GM23338 (cell line): ENCODE measurements at regions not wholly inside any gene's neighbourhood (a gene's known extent, or its start where the extent isn't known, plus 50 kb on each side); places are given as distances from the start of the nearest gene placed in this dataset.

ENCODE experiments used
- ATAC-seq: fragments of 200-7000 bp; cut with Tn5 transposase; 3 replicates; pipeline ENCODE4 v1.9.1; 2020
- DNase-seq: peaks from one replicate; pipeline ENCODE4 v3.0.0-alpha.2; 2015; ENCODE audit warnings: low spot score
- H2AFZ ChIP-seq: fragments of 200-600 bp; sonication (generic); 2 replicates; pipeline ENCODE4 v1.8.0; 2016; ENCODE audit warnings: antibody characterized with exemption, mild to moderate bottlenecking, moderate library complexity
- H3F3A ChIP-seq: fragments of 200-600 bp; sonication (generic); replicated peaks from 2 replicates; pipeline ENCODE4 v1.8.0; 2017; ENCODE audit warnings: antibody characterized with exemption, mixed run types, low read depth
- H3K27ac ChIP-seq: fragments of 200-600 bp; sonication (generic); 2 replicates; pipeline ENCODE4 v1.6.1; 2016; ENCODE audit warnings: low read depth
- H3K27me3 ChIP-seq: fragments of 200-600 bp; sonication (generic); 2 replicates; pipeline ENCODE4 v1.8.0; 2016; ENCODE audit warnings: mild to moderate bottlenecking, mixed run types, moderate library complexity; ENCODE audit not compliant: insufficient read depth
- H3K36me3 ChIP-seq: fragments of 200-600 bp; sonication (generic); 2 replicates; pipeline ENCODE4 v1.8.0; 2016; ENCODE audit warnings: mild to moderate bottlenecking; ENCODE audit not compliant: insufficient read depth
- H3K4me1 ChIP-seq: fragments of 200-600 bp; sonication (generic); 2 replicates; pipeline ENCODE4 v1.8.0; 2016; ENCODE audit warnings: mild to moderate bottlenecking, moderate library complexity; ENCODE audit not compliant: insufficient read depth
- H3K4me2 ChIP-seq: fragments of 200-600 bp; sonication (generic); 2 replicates; pipeline ENCODE4 v1.7.1; 2017; ENCODE audit warnings: mixed run types
- H3K4me3 ChIP-seq: fragments of 200-600 bp; sonication (generic); 2 replicates; pipeline ENCODE4 v1.6.1; 2016; ENCODE audit warnings: mixed run types
- H3K79me2 ChIP-seq: fragments of 200-600 bp; sonication (generic); replicated peaks from 2 replicates; pipeline ENCODE4 v1.8.0; 2017; ENCODE audit warnings: mild to moderate bottlenecking; ENCODE audit not compliant: insufficient read depth
- H3K9me2 ChIP-seq: fragments of 200-600 bp; sonication (generic); 2 replicates; pipeline ENCODE4 v1.8.0; 2017; ENCODE audit not compliant: insufficient read depth
- H4K20me1 ChIP-seq: fragments of 200-600 bp; sonication (generic); replicated peaks from 2 replicates; pipeline ENCODE4 v1.8.0; 2017; ENCODE audit warnings: mild to moderate bottlenecking; ENCODE audit not compliant: insufficient read depth
- H3K27ac Mint-ChIP-seq: 2 replicates; pipeline ENCODE4 v1.8.0; 2020; ENCODE audit warnings: inconsistent platforms, mild to moderate bottlenecking, moderate library complexity, mixed read lengths
- H3K27me3 Mint-ChIP-seq: 3 replicates; pipeline ENCODE4 v1.8.0; 2022; ENCODE audit warnings: low read depth, mild to moderate bottlenecking, moderate library complexity, mixed read lengths, inconsistent platforms; ENCODE audit not compliant: insufficient read depth, poor library complexity
- H3K36me3 Mint-ChIP-seq: 3 replicates; pipeline ENCODE4 v1.8.0; 2021; ENCODE audit warnings: low read depth, mild to moderate bottlenecking, inconsistent platforms, moderate library complexity, mixed read lengths
- H3K4me1 Mint-ChIP-seq: 3 replicates; pipeline ENCODE4 v1.8.0; 2020; ENCODE audit warnings: mild to moderate bottlenecking, inconsistent platforms, mixed read lengths
- H3K4me3 Mint-ChIP-seq: 3 replicates; pipeline ENCODE4 v1.8.0; 2021; ENCODE audit warnings: moderate library complexity, mild to moderate bottlenecking, inconsistent platforms, mixed read lengths
- H3K9me3 Mint-ChIP-seq: 3 replicates; pipeline ENCODE4 v1.8.0; 2020; ENCODE audit warnings: moderate library complexity, mild to moderate bottlenecking, inconsistent platforms, mixed read lengths
- CREB1 ChIP-seq: fragments of 250-450 bp; sonication (Bioruptor Pico); IDR thresholded peaks from 2 replicates; pipeline ENCODE4 v1.5.0; 2020; ENCODE audit warnings: low read depth, mild to moderate bottlenecking, moderate library complexity
- CTCF ChIP-seq, 2 experiments: fragments of 200-600 bp in 1 of 2; sonication (generic) in 1 of 2; conservative IDR thresholded peaks; 2 replicates each; pipeline versions ENCODE4 v1.5.1 to v1.6.1; 2016 to 2017; ENCODE audit warnings: antibody characterized with exemption in 2 of 2, low read depth in 2 of 2, mild to moderate bottlenecking in 2 of 2, moderate library complexity in 1 of 2
- EZH2 ChIP-seq: fragments of 200-600 bp; sonication (generic); IDR thresholded peaks from one replicate; pipeline ENCODE4 v1.8.0; 2017; ENCODE audit warnings: antibody characterized with exemption, mild to moderate bottlenecking, low read depth; ENCODE audit not compliant: unreplicated experiment
- EZH2phosphoT487 ChIP-seq: fragments of 200-600 bp; sonication (generic); IDR thresholded peaks from one replicate; pipeline ENCODE4 v1.8.1; 2018; ENCODE audit warnings: antibody characterized with exemption; ENCODE audit not compliant: unreplicated experiment
- JUNB ChIP-seq: IDR thresholded peaks from one replicate; pipeline ENCODE4 v1.6.1; 2016; ENCODE audit warnings: antibody characterized with exemption; ENCODE audit not compliant: unreplicated experiment
- NANOG ChIP-seq: IDR thresholded peaks from 2 replicates; pipeline ENCODE4 v1.6.1; 2016; ENCODE audit warnings: antibody characterized with exemption, borderline replicate concordance
- POLR2AphosphoS5 ChIP-seq: IDR thresholded peaks from 2 replicates; pipeline ENCODE4 v1.6.1; 2016; ENCODE audit warnings: antibody characterized with exemption, low read depth
- REST ChIP-seq: IDR thresholded peaks from one replicate; pipeline ENCODE4 v1.6.1; 2018; ENCODE audit warnings: antibody characterized with exemption; ENCODE audit not compliant: unreplicated experiment
- STAT1 ChIP-seq: IDR thresholded peaks from one replicate; pipeline ENCODE4 v1.6.1; 2016; ENCODE audit warnings: antibody characterized with exemption; ENCODE audit not compliant: unreplicated experiment
- ZNF114 ChIP-seq: fragments of 250-450 bp; sonication (Bioruptor Pico); IDR thresholded peaks from 2 replicates; pipeline ENCODE4 v1.5.0; 2020; ENCODE audit warnings: mild to moderate bottlenecking, moderate library complexity
- ZNF331 ChIP-seq: fragments of 250-450 bp; sonication (Bioruptor Pico); IDR thresholded peaks from 2 replicates; pipeline ENCODE4 v1.5.0; 2020; ENCODE audit warnings: low read depth, mild to moderate bottlenecking, moderate library complexity
- TF ChIP-seq, protein P1 (sequence below): fragments of 250-450 bp; sonication (Bioruptor Pico); IDR thresholded peaks from 2 replicates; pipeline ENCODE4 v1.5.0; 2020; ENCODE audit warnings: mild to moderate bottlenecking, moderate library complexity
- TF ChIP-seq, protein P2 (sequence below): IDR thresholded peaks from 2 replicates; pipeline ENCODE4 v1.6.1; 2016; ENCODE audit warnings: antibody characterized with exemption

DNA sequence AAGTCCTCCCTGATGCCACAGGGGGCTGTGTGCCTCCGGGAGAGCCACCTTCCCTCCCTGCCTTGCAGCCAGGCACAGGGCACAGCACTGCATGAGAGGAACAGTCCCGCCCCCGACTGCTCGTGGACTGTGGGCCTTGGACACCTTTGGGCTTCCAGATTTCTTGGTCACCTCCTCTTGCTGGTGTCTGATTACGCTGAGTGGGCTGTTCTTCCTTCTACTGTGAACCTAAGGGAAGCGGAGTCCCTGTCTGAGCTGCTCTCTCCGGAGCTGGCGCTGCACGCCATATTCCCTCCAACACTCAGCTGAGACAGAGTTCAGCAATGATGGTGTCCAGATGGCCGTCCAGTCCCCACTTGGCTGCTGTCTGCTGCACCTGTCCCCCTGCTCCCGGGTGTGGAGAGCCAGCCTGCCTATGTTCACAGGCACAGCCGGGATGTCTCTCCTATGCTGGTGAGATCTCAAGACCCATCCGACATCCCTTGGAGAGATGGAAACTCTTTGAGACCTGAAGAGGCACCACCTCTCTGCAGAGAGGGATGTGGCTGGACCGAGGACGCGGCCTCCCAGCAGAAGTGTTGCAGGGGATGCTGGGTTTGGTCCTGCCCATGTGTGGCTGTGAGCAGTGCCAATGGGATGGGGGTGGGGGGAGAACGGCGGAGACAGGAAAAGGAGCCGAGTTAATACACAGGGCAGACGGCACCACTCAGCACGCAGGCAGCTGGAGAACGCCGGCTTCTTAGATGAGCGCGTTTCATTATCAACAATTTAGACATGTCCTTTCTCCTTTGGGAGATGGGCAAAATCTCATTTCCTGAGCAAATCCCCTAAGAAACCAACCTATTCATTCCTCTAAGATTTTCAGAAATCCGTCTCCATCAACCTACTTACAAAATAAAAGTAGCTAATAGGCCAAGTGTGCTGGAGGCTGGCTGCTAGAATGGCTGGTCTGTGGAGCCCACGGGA lies 171.9 kb downstream of the ENGASE start:
- no peaks in the 10 kb centered on the region for H3K9me3 Mint-ChIP-seq
- no peaks in the 10 kb centered on the region for H3K36me3 Mint-ChIP-seq
- ATAC-seq, result no peak
- Histone ChIP-seq H3K27me3 (no peaks in the 10 kb centered on the region), H3K4me2 (no peak overlapping the region), H4K20me1 (no peaks in the 10 kb centered on the region), H2AFZ (no peak overlapping the region), H3K27ac (no peak overlapping the region), H3K36me3 (no peaks in the 10 kb centered on the region), H3K9me2 (no peaks in the 10 kb centered on the region), H3K4me3 (no peak overlapping the region), H3F3A (no peaks in the 10 kb centered on the region), H3K79me2 (no peaks in the 10 kb centered on the region), H3K4me1 (no peaks in the 10 kb centered on the region)
- H3K27ac Mint-ChIP-seq, result no peak overlapping the region
- H3K27me3 Mint-ChIP-seq, result peaks cover 11% of the 10 kb centered on the region
- TF ChIP-seq CTCF (conservative IDR thresholded peaks at IDR 0.05; ENCODE audit: low read depth in 2 of 2), result no peak
- no peak for TF ChIP-seq JUNB
- no peak for TF ChIP-seq POLR2AphosphoS5
- TF ChIP-seq CREB1, result no peak
- TF ChIP-seq EZH2, result no peak
- TF ChIP-seq ZNF114 (CRISPR knock-in tag), result no peak
- TF ChIP-seq STAT1, result no peak
- TF ChIP-seq, protein P1, sequence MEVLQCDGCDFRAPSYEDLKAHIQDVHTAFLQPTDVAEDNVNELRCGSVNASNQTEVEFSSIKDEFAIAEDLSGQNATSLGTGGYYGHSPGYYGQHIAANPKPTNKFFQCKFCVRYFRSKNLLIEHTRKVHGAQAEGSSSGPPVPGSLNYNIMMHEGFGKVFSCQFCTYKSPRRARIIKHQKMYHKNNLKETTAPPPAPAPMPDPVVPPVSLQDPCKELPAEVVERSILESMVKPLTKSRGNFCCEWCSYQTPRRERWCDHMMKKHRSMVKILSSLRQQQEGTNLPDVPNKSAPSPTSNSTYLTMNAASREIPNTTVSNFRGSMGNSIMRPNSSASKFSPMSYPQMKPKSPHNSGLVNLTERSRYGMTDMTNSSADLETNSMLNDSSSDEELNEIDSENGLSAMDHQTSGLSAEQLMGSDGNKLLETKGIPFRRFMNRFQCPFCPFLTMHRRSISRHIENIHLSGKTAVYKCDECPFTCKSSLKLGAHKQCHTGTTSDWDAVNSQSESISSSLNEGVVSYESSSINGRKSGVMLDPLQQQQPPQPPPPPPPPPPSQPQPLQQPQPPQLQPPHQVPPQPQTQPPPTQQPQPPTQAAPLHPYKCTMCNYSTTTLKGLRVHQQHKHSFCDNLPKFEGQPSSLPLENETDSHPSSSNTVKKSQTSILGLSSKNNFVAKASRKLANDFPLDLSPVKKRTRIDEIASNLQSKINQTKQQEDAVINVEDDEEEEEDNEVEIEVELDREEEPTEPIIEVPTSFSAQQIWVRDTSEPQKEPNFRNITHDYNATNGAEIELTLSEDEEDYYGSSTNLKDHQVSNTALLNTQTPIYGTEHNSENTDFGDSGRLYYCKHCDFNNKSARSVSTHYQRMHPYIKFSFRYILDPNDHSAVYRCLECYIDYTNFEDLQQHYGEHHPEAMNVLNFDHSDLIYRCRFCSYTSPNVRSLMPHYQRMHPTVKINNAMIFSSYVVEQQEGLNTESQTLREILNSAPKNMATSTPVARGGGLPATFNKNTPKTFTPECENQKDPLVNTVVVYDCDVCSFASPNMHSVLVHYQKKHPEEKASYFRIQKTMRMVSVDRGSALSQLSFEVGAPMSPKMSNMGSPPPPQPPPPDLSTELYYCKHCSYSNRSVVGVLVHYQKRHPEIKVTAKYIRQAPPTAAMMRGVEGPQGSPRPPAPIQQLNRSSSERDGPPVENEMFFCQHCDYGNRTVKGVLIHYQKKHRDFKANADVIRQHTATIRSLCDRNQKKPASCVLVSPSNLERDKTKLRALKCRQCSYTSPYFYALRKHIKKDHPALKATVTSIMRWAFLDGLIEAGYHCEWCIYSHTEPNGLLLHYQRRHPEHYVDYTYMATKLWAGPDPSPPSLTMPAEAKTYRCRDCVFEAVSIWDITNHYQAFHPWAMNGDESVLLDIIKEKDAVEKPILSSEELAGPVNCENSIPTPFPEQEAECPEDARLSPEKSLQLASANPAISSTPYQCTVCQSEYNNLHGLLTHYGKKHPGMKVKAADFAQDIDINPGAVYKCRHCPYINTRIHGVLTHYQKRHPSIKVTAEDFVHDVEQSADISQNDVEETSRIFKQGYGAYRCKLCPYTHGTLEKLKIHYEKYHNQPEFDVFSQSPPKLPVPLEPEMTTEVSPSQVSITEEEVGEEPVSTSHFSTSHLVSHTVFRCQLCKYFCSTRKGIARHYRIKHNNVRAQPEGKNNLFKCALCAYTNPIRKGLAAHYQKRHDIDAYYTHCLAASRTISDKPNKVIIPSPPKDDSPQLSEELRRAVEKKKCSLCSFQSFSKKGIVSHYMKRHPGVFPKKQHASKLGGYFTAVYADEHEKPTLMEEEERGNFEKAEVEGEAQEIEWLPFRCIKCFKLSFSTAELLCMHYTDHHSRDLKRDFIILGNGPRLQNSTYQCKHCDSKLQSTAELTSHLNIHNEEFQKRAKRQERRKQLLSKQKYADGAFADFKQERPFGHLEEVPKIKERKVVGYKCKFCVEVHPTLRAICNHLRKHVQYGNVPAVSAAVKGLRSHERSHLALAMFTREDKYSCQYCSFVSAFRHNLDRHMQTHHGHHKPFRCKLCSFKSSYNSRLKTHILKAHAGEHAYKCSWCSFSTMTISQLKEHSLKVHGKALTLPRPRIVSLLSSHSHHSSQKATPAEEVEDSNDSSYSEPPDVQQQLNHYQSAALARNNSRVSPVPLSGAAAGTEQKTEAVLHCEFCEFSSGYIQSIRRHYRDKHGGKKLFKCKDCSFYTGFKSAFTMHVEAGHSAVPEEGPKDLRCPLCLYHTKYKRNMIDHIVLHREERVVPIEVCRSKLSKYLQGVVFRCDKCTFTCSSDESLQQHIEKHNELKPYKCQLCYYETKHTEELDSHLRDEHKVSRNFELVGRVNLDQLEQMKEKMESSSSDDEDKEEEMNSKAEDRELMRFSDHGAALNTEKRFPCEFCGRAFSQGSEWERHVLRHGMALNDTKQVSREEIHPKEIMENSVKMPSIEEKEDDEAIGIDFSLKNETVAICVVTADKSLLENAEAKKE (CRISPR knock-in tag), result no peak
- no peak for TF ChIP-seq REST
- TF ChIP-seq, protein P2, sequence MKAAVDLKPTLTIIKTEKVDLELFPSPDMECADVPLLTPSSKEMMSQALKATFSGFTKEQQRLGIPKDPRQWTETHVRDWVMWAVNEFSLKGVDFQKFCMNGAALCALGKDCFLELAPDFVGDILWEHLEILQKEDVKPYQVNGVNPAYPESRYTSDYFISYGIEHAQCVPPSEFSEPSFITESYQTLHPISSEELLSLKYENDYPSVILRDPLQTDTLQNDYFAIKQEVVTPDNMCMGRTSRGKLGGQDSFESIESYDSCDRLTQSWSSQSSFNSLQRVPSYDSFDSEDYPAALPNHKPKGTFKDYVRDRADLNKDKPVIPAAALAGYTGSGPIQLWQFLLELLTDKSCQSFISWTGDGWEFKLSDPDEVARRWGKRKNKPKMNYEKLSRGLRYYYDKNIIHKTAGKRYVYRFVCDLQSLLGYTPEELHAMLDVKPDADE, result no peak
- no peak for TF ChIP-seq NANOG
- no peak for TF ChIP-seq EZH2phosphoT487
- no peak for TF ChIP-seq ZNF331 (CRISPR knock-in tag)
- H3K4me3 Mint-ChIP-seq, result no peak overlapping the region
- peaks cover 12% of the 10 kb centered on the region for H3K4me1 Mint-ChIP-seq
- no peak for DNase-seq
